H9 (cell line): ENCODE measurements at regions not wholly inside any gene's neighbourhood (a gene's known extent, or its start where the extent isn't known, plus 50 kb on each side); places are given as distances from the start of the nearest gene placed in this dataset.

ENCODE experiments used
- DNase-seq: peaks from one replicate; pipeline ENCODE4 v3.0.0-alpha.2; 2017
- H2AFZ ChIP-seq: one replicate; pipeline ENCODE4 v1.6.1; 2013; ENCODE audit warnings: mild to moderate bottlenecking, low read length, control low read depth, moderate library complexity
- H2AK5ac ChIP-seq: 2 replicates; pipeline ENCODE4 v1.6.1; 2013; ENCODE audit warnings: low read length, control low read depth, mixed read lengths; ENCODE audit not compliant: insufficient read length
- H2BK120ac ChIP-seq: one replicate; pipeline ENCODE4 v1.6.1; 2013; ENCODE audit warnings: low read depth, mild to moderate bottlenecking, low read length, control low read depth, inconsistent platforms; ENCODE audit not compliant: poor library complexity, severe bottlenecking
- H2BK12ac ChIP-seq: 2 replicates; pipeline ENCODE4 v1.6.1; 2013; ENCODE audit warnings: low read length, control low read depth, mixed read lengths, low read depth; ENCODE audit not compliant: insufficient read length
- H2BK15ac ChIP-seq: 2 replicates; pipeline ENCODE4 v1.6.1; 2013; ENCODE audit warnings: low read depth, low read length, control low read depth
- H2BK20ac ChIP-seq: one replicate; pipeline ENCODE4 v1.6.1; 2013; ENCODE audit warnings: low read depth, mild to moderate bottlenecking, low read length, control low read depth, inconsistent platforms; ENCODE audit not compliant: poor library complexity, severe bottlenecking
- H2BK5ac ChIP-seq: 2 replicates; pipeline ENCODE4 v1.6.1; 2013; ENCODE audit warnings: low read length, control low read depth, mixed read lengths; ENCODE audit not compliant: insufficient read length
- H3K14ac ChIP-seq: 2 replicates; pipeline ENCODE4 v1.6.1; 2013; ENCODE audit warnings: low read length, control low read depth; ENCODE audit not compliant: insufficient read depth
- H3K18ac ChIP-seq: 2 replicates; pipeline ENCODE4 v1.6.1; 2013; ENCODE audit warnings: low read depth, mild to moderate bottlenecking, mixed read lengths, low read length, control low read depth; ENCODE audit not compliant: insufficient read length
- H3K23ac ChIP-seq: 2 replicates; pipeline ENCODE4 v1.6.1; 2013; ENCODE audit warnings: low read length, control low read depth, mixed read lengths, low read depth; ENCODE audit not compliant: insufficient read length
- H3K23me2 ChIP-seq: 2 replicates; pipeline ENCODE4 v1.6.1; 2013; ENCODE audit warnings: low read depth, mild to moderate bottlenecking, mixed read lengths, low read length, control low read depth; ENCODE audit not compliant: insufficient read length, poor library complexity, severe bottlenecking
- H3K27ac ChIP-seq: 2 replicates; pipeline ENCODE4 v1.5.1; 2013; ENCODE audit warnings: low read length, control low read depth, mixed read lengths, low read depth; ENCODE audit not compliant: insufficient read length
- H3K27me3 ChIP-seq: 2 replicates; pipeline ENCODE4 v1.6.1; 2013; ENCODE audit warnings: low read length, control low read depth, inconsistent platforms; ENCODE audit not compliant: insufficient read depth
- H3K4ac ChIP-seq: 2 replicates; pipeline ENCODE4 v1.6.1; 2013; ENCODE audit warnings: low read depth, mild to moderate bottlenecking, control low read depth, inconsistent platforms, low read length, moderate library complexity
- H3K4me1 ChIP-seq: 2 replicates; pipeline ENCODE4 v1.6.1; 2013; ENCODE audit warnings: low read length, control low read depth, inconsistent platforms; ENCODE audit not compliant: insufficient read depth
- H3K4me2 ChIP-seq: 2 replicates; pipeline ENCODE4 v1.6.1; 2013; ENCODE audit warnings: low read length, control low read depth, mixed read lengths; ENCODE audit not compliant: insufficient read length, insufficient read depth
- H3K56ac ChIP-seq: 2 replicates; pipeline ENCODE4 v1.6.1; 2013; ENCODE audit warnings: low read depth, mild to moderate bottlenecking, mixed read lengths, low read length, control low read depth; ENCODE audit not compliant: insufficient read length
- H3K79me1 ChIP-seq: 2 replicates; pipeline ENCODE4 v1.6.1; 2013; ENCODE audit warnings: low read depth, mild to moderate bottlenecking, moderate library complexity, low read length, control low read depth, inconsistent platforms; ENCODE audit not compliant: insufficient read depth, poor library complexity, severe bottlenecking
- H3K79me2 ChIP-seq: 2 replicates; pipeline ENCODE4 v1.6.1; 2013; ENCODE audit warnings: low read length, control low read depth, inconsistent platforms; ENCODE audit not compliant: insufficient read depth
- H3K9ac ChIP-seq: 2 replicates; pipeline ENCODE4 v1.6.1; 2013; ENCODE audit warnings: low read length, control low read depth, mixed read lengths; ENCODE audit not compliant: insufficient read length; ENCODE audit errors: extremely low read depth
- H3K9me3 ChIP-seq: one replicate; pipeline ENCODE4 v1.6.1; 2013; ENCODE audit warnings: low read depth, low read length, inconsistent platforms; ENCODE audit not compliant: control insufficient read depth
- H3T11ph ChIP-seq: one replicate; pipeline ENCODE4 v1.6.1; 2013; ENCODE audit warnings: mild to moderate bottlenecking, low read length, control low read depth, inconsistent platforms
- H4K20me1 ChIP-seq: one replicate; pipeline ENCODE4 v1.6.1; 2013; ENCODE audit not compliant: control insufficient read depth, insufficient read length, insufficient read depth
- H4K5ac ChIP-seq: 2 replicates; pipeline ENCODE4 v1.6.1; 2013; ENCODE audit warnings: low read depth, mild to moderate bottlenecking, mixed read lengths, low read length, control low read depth; ENCODE audit not compliant: insufficient read length
- H4K8ac ChIP-seq: replicated peaks from 2 replicates; pipeline ENCODE4 v1.6.1; 2013; ENCODE audit warnings: low read length, control low read depth, mixed read lengths, low read depth; ENCODE audit not compliant: insufficient read length
- H4K91ac ChIP-seq: 2 replicates; pipeline ENCODE4 v1.6.1; 2013; ENCODE audit warnings: low read depth, mild to moderate bottlenecking, moderate library complexity, mixed read lengths, low read length, control low read depth; ENCODE audit not compliant: insufficient read length
- H3K27ac Mint-ChIP-seq, 3 experiments: 2 replicates in 2 of 3; 3 replicates in 1 of 3; pipeline ENCODE4 v1.8.0; 2020 to 2021; ENCODE audit warnings: mixed read lengths in 3 of 3, mild to moderate bottlenecking in 1 of 3, moderate library complexity in 1 of 3
- H3K27me3 Mint-ChIP-seq: 2 replicates; pipeline ENCODE4 v1.8.0; 2021; ENCODE audit warnings: low read depth, mild to moderate bottlenecking, moderate library complexity, mixed read lengths
- H3K36me3 Mint-ChIP-seq, 3 experiments: 2 replicates in 2 of 3; 3 replicates in 1 of 3; pipeline ENCODE4 v1.8.0; 2020 to 2021; ENCODE audit warnings: low read depth in 3 of 3, mixed read lengths in 3 of 3; ENCODE audit not compliant: insufficient read depth in 1 of 3
- H3K4me1 Mint-ChIP-seq, 2 experiments: 2 replicates each; pipeline ENCODE4 v1.8.0; 2020; ENCODE audit warnings: mixed read lengths in 2 of 2
- H3K4me3 Mint-ChIP-seq, 2 experiments: 2 replicates in 1 of 2; 3 replicates in 1 of 2; pipeline ENCODE4 v1.8.0; 2020 to 2021; ENCODE audit warnings: mild to moderate bottlenecking in 2 of 2, mixed read lengths in 2 of 2, moderate library complexity in 1 of 2
- H3K9me3 Mint-ChIP-seq, 2 experiments: 2 replicates in 1 of 2; 3 replicates in 1 of 2; pipeline ENCODE4 v1.8.0; 2020; ENCODE audit warnings: mild to moderate bottlenecking in 2 of 2, mixed read lengths in 2 of 2, moderate library complexity in 1 of 2
- WGBS: extraction: QIAGEN DNeasy Blood & Tissue Kit; methylation state at CpG from one replicate; pipeline ENCODE4 v1.1.7; 2013; ENCODE audit warnings: missing lambda C conversion rate, low lambda C conversion rate, mixed read lengths; ENCODE audit not compliant: insufficient read length; ENCODE audit errors: extremely low coverage; 5-methylcytosine and 5-hydroxymethylcytosine counted together
- TF ChIP-seq, protein P1 (sequence below): fragments of 200-600 bp; sonication (generic); conservative IDR thresholded peaks from 3 replicates; pipeline ENCODE4 v1.8.0; 2021; ENCODE audit warnings: antibody characterized with exemption, mild to moderate bottlenecking

DNA sequence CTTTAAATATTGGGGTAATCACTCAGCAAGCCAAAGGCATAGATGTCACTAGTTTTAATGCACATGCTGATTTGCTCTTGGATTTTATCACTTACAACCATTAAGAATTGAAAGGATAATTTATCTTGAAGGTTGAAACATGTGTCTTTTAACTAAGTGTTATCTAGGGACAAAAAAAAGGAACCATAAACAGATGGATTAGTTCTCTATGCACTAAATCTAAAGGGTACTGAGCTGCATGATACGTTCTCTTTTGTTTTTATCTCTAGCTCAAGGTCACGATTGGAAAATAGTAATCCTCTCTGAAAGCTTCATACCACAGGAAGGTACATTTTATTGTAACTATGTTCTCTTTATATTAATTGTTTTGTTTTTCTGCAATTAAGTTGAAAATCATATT is 1426.6 kb downstream of the GRIK2 start:
- Histone ChIP-seq H3K9me3 (no peaks in the 10 kb centered on the region), H3K9ac (no peak overlapping the region), H2BK20ac (no peak overlapping the region), H3K79me1 (no peaks in the 10 kb centered on the region), H2BK120ac (no peak overlapping the region), H2BK5ac (no peak overlapping the region), H2AFZ (no peak overlapping the region), H3K18ac (no peak overlapping the region), H3K4ac (no peak overlapping the region), H3K27ac (no peak overlapping the region), H3K79me2 (no peaks in the 10 kb centered on the region), H3K23me2 (no peaks in the 10 kb centered on the region), H3K56ac (no peak overlapping the region), H4K5ac (no peak overlapping the region), H3T11ph (no peak overlapping the region), H4K91ac (no peak overlapping the region), H2BK12ac (no peak overlapping the region), H3K23ac (no peak overlapping the region), H2BK15ac (no peak overlapping the region), H2AK5ac (no peak overlapping the region), H4K20me1 (no peaks in the 10 kb centered on the region), H3K27me3 (no peaks in the 10 kb centered on the region), H3K14ac (no peak overlapping the region), H3K4me2 (no peak overlapping the region), H4K8ac (no peak overlapping the region), H3K4me1 (no peaks in the 10 kb centered on the region)
- TF ChIP-seq, protein P1, sequence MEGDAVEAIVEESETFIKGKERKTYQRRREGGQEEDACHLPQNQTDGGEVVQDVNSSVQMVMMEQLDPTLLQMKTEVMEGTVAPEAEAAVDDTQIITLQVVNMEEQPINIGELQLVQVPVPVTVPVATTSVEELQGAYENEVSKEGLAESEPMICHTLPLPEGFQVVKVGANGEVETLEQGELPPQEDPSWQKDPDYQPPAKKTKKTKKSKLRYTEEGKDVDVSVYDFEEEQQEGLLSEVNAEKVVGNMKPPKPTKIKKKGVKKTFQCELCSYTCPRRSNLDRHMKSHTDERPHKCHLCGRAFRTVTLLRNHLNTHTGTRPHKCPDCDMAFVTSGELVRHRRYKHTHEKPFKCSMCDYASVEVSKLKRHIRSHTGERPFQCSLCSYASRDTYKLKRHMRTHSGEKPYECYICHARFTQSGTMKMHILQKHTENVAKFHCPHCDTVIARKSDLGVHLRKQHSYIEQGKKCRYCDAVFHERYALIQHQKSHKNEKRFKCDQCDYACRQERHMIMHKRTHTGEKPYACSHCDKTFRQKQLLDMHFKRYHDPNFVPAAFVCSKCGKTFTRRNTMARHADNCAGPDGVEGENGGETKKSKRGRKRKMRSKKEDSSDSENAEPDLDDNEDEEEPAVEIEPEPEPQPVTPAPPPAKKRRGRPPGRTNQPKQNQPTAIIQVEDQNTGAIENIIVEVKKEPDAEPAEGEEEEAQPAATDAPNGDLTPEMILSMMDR: no peak
- no CpG with 5 or more reads among the region's 2 CpGs for WGBS
- no peaks in the 10 kb centered on the region for H3K4me1 Mint-ChIP-seq
- no peak overlapping the region for H3K4me3 Mint-ChIP-seq
- DNase-seq: no peak
- no peak overlapping the region for H3K27ac Mint-ChIP-seq
- no peaks in the 10 kb centered on the region for H3K27me3 Mint-ChIP-seq
- no peaks in the 10 kb centered on the region for H3K36me3 Mint-ChIP-seq
- H3K9me3 Mint-ChIP-seq: no peaks in the 10 kb centered on the region
